KBM-7 (cell line): ENCODE measurements at regions not wholly inside any gene's neighbourhood (a gene's known extent, or its start where the extent isn't known, plus 50 kb on each side); places are given as distances from the start of the nearest gene placed in this dataset.

ENCODE experiments used
- DNase-seq: peaks from one replicate; pipeline ENCODE4 v3.0.0-alpha.2; 2015
- in situ Hi-C: fragments of 300-500 bp; cut with MboI; formaldehyde crosslinking; loops from 2 replicates; pipeline ENCODE4 v1.14.3; 2020; ENCODE audit warnings: low sequenced_read_pairs, low pct_unique_long_range_greater_than_20kb, mixed read lengths

DNA sequence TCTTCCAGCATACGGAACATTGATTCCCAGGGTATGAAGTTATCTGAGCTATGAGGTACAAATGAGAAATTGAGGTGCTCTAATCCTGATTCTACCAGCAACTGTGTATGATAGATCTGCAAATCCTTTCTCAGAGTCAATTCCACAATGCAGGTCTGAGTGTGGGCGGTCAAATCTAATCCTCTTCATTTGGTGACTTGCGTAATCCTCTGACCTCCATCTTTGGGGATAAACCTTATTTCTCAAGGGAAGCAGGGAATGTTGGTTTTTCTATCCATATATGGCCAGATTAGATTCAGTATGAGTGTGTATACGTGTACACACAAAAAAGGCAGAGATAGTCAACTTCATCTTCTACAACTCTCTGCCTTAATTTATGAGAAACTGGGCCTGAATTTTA is 348.4 kb upstream of the IL12A start:
- in situ Hi-C loops = no loop called here
- DNase-seq = no peak

DNA sequence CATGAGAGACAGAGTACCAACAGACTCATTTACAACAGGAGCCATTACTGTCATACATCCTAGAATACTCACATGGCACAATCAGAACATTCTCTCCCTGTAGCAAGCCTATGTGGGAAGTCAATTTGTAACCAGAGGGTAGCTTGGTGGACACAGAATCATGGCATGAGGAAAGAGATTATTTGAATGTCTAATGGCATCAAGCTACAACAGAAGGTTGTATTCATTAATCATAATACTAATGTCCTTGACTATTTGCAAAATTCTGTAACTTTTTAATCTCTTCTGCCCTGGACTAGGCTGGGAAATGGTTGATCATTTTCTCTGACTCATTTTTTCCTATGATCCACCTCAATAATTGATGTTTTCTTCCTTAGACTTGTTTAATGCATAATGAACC is 345.2 kb upstream of the IL12A start:
- no peak for DNase-seq
- in situ Hi-C loops = no loop called here

DNA sequence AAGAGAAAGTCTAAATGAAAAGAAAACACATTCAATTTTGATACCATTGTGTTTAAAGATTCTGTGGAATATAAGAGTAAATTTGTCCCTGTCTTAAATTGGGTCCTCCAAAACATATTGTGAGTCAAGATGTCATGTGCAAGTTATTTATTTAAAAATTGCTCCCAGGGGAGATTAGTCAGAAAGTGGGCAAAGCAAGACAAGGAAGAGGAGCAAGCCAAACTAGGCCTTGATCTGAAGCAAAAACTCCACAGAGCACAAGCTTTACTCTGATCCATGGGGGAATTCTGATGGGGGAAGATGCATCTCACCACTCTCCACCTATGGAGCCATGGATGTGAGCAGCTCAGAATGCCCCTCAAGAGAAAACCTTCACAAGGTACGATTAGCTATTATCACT is 342.8 kb upstream of the IL12A start:
- no peak for DNase-seq

DNA sequence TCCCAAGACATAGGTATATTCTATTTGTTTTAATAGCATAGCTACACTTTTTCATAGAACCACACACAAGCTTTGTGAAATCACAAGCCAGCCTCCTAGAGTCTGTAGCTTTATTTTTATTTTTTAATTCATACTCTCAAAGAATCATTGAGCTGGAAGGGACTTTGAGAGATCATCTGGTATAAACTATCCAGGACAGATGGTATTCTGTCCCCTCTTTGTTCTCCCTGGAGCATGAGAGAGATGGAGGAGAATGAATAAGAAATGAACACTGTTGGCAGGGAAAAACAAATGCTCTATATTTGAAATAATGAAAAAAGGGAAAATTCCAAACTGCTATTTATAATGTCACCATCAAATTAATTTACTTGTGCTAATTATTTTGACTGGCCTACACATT is 338.7 kb upstream of the IL12A start:
- DNase-seq = no peak
- in situ Hi-C loops = no loop called here

More for the DNA sequence above, 342.8 kb upstream of the IL12A start:
- in situ Hi-C loops = no loop called here

DNA sequence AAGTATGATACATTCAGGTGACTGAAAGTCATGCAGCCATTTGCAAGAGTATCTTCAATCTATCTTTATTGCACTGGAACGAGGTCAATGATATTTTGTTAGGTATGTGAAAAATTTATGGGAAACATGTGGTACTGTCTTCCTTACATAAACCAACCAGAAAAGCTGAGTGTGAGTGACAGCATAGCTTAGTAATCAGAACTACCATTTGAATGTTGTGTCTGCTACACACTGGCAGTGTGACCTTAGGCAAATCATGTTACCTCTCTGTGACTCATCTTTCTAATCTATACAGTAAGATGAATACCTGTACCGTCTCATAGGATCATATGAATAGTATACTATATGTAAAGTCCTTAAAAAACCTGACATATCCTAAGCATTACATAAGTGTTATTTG is 337.9 kb upstream of the IL12A start:
- in situ Hi-C loops = no loop called here
- no peak for DNase-seq

DNA sequence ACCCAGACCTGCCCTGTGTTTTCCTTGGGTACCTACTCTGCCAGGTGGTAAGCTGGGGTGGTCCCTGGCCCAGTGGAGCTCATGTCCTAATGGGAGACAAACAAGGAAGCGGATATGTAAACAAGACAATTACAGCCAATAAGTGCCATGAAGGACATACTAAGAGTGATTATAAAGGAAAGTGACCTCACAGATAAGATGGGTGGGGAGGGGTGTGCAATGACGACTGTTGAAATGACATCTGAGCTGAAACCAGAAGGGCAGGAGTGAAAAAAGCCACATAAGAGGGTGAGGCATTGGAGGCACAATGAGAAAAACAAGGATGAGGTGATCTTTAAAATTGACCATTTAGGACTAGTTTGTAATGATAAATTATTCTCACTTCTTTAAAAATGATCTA is 336.2 kb upstream of the IL12A start:
- in situ Hi-C loops = no loop called here
- DNase-seq = no peak

DNA sequence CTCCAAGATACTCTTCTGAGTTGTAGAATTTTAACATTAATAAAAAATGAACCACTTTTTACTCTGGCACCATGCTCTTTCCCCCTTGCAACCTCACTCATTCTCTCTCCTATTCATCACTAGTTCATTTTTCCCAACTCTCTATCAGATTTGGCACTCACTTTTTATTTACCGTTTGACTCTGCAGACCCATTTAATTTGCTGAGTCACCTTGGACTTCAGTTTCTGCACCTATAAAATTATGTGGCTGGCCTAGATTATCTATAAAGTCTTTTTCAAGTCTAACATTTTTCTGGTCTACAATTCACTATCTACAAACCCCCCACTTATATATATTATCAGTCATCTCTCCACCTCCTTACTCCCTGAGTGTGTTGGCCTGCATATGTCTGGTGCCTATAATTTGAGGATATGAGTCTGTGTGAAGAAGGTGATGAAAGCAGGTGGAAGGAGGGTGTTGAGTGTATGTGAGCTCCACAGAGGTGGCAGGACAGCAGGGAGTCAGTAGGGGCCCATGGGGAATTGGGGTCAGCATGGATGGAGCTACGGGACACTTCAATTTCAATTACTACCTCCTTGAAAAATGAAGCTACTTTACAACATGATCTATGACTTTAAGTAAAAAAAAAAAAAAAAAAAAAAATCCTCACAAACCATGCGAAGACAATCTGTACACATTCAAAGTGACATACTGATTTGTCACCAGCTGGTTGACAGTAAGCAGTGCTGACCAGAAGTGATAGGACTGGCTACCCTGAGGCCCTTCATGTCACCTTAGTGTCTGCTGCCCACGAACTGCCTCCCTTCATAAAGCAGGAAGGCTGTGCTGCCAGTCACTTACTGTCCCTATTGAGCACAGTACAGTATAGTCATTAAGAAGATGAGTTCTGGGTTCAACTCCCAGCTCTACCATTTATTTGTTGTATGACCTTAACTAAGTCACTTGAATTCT is 334.2 kb upstream of the IL12A start:
- no peak for DNase-seq
- in situ Hi-C loops = no loop called here

DNA sequence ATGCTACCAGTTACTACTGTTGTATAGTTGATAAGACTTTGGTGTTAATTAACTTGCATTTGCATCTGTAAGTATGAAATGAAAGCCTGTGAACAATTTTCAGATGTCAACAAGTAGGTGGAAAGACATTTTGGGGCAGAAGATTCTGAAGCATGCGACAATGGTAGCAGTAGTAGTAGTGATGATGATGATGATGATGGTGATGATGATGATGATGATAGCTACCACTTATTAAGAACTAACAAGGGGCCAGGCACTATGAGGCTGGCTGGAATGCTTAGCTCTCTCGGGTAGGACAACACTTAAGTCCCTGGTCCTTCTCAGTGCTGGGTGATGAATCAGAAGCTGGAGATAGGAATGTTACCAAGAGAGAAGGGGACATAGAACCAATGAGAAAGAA is 333.4 kb upstream of the IL12A start:
- DNase-seq = no peak
- in situ Hi-C loops = no loop called here

DNA sequence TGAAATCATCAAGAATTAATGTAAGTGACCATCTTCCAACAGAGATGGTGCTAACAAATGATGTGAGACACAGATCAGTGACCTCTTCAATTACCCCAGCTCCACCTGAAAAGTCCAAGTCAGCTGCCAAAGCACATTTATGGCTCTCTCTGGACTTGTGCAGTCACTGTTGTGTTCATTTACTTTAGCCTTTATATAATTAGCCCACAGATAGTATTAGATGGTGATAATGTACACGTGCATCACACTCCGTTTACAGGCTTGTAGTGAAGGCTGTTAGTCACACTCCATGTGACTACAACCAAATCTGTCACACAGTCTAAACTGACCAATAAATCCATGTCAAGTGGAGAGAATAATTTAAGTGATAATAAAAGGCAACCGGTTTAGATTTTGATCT is 331.5 kb upstream of the IL12A start:
- in situ Hi-C loops = no loop called here
- no peak for DNase-seq

DNA sequence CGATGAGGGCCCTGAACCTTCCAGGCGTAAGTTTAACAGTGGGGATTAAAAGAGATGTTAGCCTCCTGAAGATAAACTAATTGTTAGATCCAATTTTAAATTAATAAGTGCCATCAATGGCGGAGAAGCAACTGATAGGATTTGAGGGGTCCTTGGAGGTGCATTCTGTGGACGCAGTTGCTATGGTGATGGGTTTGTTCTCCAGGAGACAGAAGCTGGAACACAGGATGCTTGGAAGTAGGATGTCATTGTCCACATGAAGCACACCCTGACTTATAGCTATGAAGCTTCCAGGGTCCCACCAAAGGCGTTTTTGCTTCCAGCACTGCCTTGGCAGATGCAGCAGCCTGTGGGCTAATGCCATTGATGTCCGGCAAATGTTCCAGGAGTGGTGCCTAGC is 331.0 kb upstream of the IL12A start:
- in situ Hi-C loops = no loop called here
- DNase-seq = no peak

DNA sequence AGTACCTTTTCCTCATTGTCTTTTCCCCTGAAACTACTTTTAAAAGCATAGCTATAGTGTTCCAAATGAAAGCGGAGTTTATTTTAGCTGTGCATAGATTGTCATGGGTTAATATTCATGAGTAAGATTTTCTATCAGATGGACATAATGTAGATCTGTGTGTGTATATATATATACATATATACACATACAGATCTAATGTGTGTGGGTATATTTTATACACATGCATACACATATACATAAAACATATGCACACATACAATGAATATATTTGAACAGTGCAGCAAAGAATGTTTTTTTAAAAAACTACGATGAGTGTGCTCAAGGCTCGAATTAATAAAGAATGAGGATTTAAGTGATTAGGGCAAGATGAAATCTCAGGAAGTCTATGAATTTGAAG is 328.3 kb upstream of the IL12A start:
- in situ Hi-C loops = no loop called here
- no peak for DNase-seq

DNA sequence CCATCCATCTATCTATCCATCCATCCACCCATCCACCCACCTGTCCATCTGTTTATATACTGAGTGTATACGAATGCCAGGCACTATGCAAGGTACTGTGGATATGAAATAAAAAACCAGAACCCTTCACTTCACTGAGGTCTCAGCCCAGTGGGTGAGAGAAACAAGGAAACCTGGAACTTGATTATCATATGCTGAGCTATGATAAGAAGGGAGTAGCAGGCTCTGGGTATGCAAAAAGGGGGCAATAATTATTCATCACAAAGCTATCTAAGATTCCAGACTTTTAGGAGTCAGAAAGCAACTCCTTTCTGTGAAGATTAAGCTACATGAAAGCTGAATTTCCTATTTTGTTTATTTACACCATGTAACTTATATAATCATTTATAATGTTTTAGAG is 327.7 kb upstream of the IL12A start:
- in situ Hi-C loops = no loop called here
- no peak for DNase-seq

DNA sequence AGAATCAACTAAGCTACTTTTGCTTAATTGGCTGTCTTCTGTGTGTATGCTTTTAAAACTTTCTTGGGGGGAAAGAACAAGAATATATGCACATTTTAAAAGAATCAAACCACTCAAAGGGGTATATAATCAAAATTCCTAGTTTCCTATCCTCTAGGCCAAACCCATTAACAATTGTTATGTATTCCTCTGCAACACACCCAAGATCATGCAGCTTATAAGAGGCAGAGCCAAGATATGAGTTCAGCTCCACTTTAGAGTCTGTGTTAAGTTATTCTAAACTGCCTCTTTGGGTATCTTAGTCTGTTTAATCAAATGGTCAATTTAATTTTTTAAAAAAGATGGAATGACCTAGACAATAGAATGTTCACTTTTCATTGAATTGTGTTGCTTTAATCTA is 326.1 kb upstream of the IL12A start:
- DNase-seq = no peak
- in situ Hi-C loops = no loop called here

DNA sequence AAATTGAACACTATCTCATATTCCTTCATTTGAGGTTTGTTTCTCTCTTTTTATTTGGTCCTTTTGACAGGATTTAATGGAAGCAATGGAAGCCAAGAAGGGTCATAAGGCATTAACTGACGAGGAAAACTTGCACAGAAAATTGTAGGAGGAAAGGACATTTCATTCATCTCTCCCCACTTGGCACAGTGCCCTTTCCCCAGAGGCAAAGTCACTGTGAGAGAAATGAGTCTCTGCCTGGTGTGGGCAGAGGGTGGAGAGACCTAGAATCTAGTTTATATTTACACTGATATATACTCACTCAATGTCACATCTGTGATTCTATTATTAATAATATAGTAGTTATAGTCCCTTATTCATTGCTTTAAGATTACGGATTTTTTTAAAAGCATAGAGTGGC is 324.6 kb upstream of the IL12A start:
- DNase-seq = no peak
- in situ Hi-C loops = no loop called here

DNA sequence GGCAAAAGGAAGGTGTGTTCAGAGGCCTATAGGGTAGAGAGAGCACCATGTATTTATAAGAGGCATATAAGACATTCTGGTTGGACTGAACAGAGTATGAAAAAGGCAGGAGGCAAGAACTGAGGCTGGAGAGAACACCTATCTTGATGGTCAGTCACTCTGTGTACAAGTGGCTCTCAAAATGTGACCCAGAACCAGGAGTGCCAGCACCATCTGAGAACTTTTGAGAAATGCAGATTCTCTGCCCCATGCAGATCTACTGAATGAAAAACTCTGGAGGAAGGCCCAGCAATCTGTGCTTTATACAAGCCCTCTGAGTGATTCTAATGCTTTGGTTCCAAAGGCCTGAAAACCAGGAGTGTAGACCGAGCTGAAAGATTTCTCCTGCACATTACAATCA is 324.0 kb upstream of the IL12A start:
- in situ Hi-C loops = no loop called here

DNA sequence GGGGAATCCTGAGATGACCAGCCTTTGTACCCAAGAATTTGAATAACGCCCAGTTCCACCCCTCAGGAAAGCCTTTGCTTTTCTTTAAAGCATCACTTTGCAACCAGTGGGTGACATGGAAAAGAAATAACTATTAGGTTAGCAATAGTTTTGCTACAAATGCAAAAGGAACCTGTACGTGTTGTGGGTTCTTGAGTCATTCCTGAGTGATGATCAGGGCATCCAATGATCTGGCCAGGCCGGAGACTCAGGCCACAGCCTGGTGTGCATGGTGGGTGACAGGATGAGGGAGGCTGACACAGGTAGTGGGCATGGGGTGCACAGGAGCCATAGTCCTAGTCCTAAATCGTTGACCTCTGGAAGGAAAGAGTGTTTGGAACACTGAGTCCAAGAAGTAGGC is 321.4 kb upstream of the IL12A start:
- no peak for DNase-seq
- in situ Hi-C loops = no loop called here

More for the DNA sequence above, 324.0 kb upstream of the IL12A start:
- DNase-seq = no peak

DNA sequence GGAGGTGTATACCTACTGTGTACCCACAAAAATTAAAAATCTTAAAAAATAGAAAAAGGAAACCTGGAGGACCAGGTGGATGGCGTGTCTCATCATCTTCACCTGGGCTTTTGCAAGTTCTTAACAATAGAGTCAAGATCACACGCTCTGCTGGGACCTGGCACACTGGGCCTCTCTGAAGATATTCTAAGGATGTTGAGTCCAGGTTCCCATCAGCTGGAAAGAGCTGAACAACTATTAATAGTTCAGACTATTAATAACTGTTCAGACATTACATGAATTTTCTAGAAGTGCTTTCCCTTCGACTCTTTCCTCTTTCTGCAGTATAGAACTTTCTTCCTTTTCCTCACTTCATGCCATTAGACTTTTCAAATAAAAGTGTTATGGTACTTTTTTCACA is 320.2 kb upstream of the IL12A start:
- in situ Hi-C loops = no loop called here
- no peak for DNase-seq

DNA sequence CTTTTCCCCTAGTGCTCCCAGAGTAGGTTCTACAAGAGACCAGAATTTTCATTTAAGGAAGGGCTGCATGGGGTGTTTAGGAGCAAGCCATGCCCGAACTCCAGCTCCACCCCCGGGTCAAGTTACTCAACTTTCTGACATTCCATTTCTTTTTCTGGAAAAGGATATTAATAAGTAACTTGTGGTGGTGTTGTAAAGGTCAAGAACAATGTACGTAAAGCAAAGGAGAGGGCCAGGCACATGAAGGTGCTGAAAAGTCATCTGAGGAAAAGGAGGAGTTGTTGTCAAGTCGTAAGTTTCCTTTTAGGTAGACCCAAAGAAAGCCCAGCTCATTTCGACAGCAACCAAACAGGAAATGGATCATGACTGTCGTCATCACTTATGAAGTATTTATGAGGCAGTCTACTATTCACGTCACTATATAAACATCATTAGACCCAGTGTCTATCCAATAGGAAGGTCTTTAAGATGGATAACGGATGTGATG is 319.6 kb upstream of the IL12A start:
- DNase-seq = no peak

DNA sequence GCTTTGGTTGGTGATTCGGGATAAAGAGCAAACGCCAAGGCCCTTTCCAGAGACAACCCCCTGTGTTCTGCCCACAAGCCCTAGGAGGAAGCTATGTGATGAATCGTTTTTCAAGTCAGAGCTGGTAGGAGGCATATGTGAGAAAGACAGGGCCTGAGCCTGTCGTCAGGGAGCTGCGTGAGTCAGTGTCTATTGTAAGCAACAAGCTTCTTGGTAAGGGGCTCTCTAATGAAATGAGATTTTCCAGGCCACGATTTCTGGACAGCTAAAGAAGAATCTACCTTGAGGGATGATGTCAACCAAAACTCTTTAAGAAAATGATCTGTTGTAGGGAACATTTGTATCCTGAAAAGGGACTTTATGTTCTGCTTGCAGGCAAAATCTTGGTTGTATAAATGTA is 318.9 kb upstream of the IL12A start:
- in situ Hi-C loops = no loop called here
- DNase-seq = no peak

More for the DNA sequence above, 319.6 kb upstream of the IL12A start:
- in situ Hi-C loops = no loop called here

DNA sequence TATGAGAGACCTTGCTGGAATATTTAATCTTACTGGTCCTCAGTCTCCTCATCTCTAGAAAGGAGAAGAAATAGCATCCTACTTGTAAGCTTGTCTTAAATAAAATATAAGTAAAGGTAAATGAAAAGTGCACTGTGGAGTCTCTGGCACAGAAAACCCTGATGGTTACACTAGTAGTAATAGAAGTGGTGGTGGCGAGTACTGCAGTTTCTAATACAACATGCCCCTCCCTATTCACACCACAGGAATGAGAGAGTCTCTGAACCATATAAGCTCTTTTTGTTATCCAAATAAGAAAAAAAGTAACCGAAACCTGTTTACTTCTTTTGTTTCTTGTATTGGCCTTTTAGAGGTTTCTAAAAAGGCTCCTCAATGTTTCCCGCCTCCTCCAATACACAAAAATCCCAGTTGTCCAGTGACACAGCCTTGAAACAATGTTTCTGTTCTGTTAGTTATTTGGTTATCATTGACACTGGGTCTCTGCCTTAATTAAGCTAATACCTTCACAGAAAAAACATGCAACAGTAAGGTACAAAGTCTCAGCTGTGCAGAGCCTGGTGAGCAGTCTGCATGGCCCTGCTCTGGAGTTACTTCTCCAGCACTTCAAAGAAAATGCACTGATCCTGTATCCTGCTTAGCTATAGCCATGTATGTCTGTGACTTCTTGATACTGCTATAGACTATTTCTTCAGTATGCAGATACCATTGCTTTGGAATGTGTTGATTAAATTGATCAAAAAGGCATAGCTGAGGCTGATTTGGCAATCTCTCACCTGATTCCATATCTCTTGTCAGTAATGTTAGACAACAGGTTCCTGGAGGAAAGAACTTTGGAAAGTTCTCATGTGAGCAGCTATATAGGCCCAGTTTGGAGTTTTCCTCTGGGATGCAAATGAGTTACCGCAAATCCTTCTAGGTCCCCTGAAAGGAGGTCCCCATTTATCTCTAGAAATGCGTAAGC is 315.6 kb upstream of the IL12A start:
- DNase-seq = no peak

More for the DNA sequence above, 315.6 kb upstream of the IL12A start:
- in situ Hi-C loops = no loop called here
